GM12878 (cell line): ENCODE measurements at regions not wholly inside any gene's neighbourhood (a gene's known extent, or its start where the extent isn't known, plus 50 kb on each side); places are given as distances from the start of the nearest gene placed in this dataset.

ENCODE experiments used
- ATAC-seq: fragments of 200-7000 bp; cut with Tn5 transposase; 3 replicates; pipeline ENCODE4 v1.9.1; 2020; ENCODE audit warnings: mild to moderate bottlenecking, moderate library complexity
- BruUV-seq: library from RNA; stranded (reverse); fragments of 400-500 nt; replicated peaks from 2 replicates; lab custom pipeline; 2021; lab: Mats Ljungman, UMichigan
- CTCF ChIA-PET: fragments of 300-600 bp; sonication (Branson Sonifier 250); formaldehyde crosslinking; extraction: SDS; loops from one replicate; lab custom pipeline; 2021; ENCODE audit warnings: inconsistent platforms; lab: Yijun Ruan, JAX
- POLR2A ChIA-PET: fragments of 350-600 bp; formaldehyde crosslinking; extraction: SDS; loops from one replicate; lab custom pipeline; 2021; ENCODE audit warnings: inconsistent platforms; lab: Charles Lee
- RAD21 ChIA-PET: fragments of 300-600 bp; sonication (Branson Sonifier 250); formaldehyde crosslinking; loops from one replicate; lab custom pipeline; 2023; ENCODE audit warnings: antibody characterized with exemption; ENCODE audit not compliant: unreplicated experiment; lab: Charles Lee
- SMC1A ChIA-PET: fragments of 300-600 bp; sonication (Branson Sonifier 250); formaldehyde crosslinking; loops from one replicate; lab custom pipeline; 2023; ENCODE audit not compliant: unreplicated experiment, uncharacterized antibody; lab: Charles Lee
- DNase-seq: peaks from one replicate; pipeline ENCODE4 v3.0.0-alpha.2; 2011; ENCODE audit warnings: low read depth, low spot score
- FAIRE-seq: peaks from 3 replicates; lab custom pipeline; 2011; peaks lifted over from hg19 to GRCh38; lab: Jason Lieb, UNC
- H2AFZ ChIP-seq: 2 replicates; pipeline ENCODE4 v1.6.0; 2011; ENCODE audit warnings: low read depth, low read length, control low read depth; ENCODE audit not compliant: control insufficient read depth
- H3K27ac ChIP-seq: 2 replicates; pipeline ENCODE4 v1.5.1; 2011; ENCODE audit warnings: control low read depth; ENCODE audit not compliant: control insufficient read depth, insufficient read depth
- H3K27me3 ChIP-seq, 2 experiments: replicated peaks in 1 of 2; 2 replicates each; pipeline versions ENCODE4 v1.6.0 to v1.6.1; 2011; ENCODE audit warnings: low read length in 1 of 2; ENCODE audit not compliant: control insufficient read depth in 2 of 2, insufficient read depth in 2 of 2
- H3K36me3 ChIP-seq, 2 experiments: 2 replicates each; pipeline ENCODE4 v1.5.1; 2011; ENCODE audit warnings: low read length in 1 of 2; ENCODE audit not compliant: control insufficient read depth in 2 of 2, insufficient read depth in 2 of 2
- H3K4me1 ChIP-seq: 2 replicates; pipeline ENCODE4 v1.6.1; 2011; ENCODE audit warnings: mild to moderate bottlenecking, low read length, moderate library complexity, mixed read lengths; ENCODE audit not compliant: control insufficient read depth, insufficient read depth
- H3K4me2 ChIP-seq: 2 replicates; pipeline ENCODE4 v1.6.0; 2011; ENCODE audit warnings: control low read depth; ENCODE audit not compliant: control insufficient read depth, insufficient read depth
- H3K4me3 ChIP-seq: fragments of 200-600 bp; sonication (generic); 2 replicates; pipeline ENCODE4 v1.5.1; 2016
- H3K79me2 ChIP-seq: 2 replicates; pipeline ENCODE4 v1.6.0; 2011; ENCODE audit warnings: low read length; ENCODE audit not compliant: control insufficient read depth, insufficient read depth
- H3K9ac ChIP-seq: 2 replicates; pipeline ENCODE4 v1.8.0; 2011; ENCODE audit warnings: low read length, control low read depth, mixed read lengths; ENCODE audit not compliant: control insufficient read depth, insufficient read depth
- H3K9me3 ChIP-seq: replicated peaks from 3 replicates; pipeline ENCODE4 v1.5.1; 2011; ENCODE audit warnings: mild to moderate bottlenecking, low read length; ENCODE audit not compliant: control insufficient read depth, insufficient read depth
- H4K20me1 ChIP-seq: 2 replicates; pipeline ENCODE4 v1.6.0; 2011; ENCODE audit not compliant: control insufficient read depth, insufficient read depth
- DPF2 ChIP-seq: fragments of 450-650 bp; IDR thresholded peaks from 2 replicates; pipeline ENCODE4 v1.6.1; 2017; ENCODE audit warnings: mild to moderate bottlenecking
- EP300 ChIP-seq, 2 experiments: fragments of 150-350 bp in 1 of 2; IDR thresholded peaks; 2 replicates each; pipeline ENCODE4 v1.6.1; 2011 to 2012; ENCODE audit warnings: low read depth in 2 of 2, low read length in 2 of 2, borderline replicate concordance in 1 of 2, improper control_type of control experiment in 1 of 2, inconsistent platforms in 1 of 2; ENCODE audit not compliant: control insufficient read depth in 1 of 2
- FOXK2 ChIP-seq: fragments of 450-650 bp; IDR thresholded peaks from 2 replicates; pipeline ENCODE4 v1.6.1; 2017; ENCODE audit warnings: mild to moderate bottlenecking, moderate library complexity
- JUND ChIP-seq: IDR thresholded peaks from 2 replicates; pipeline ENCODE4 v1.6.1; 2012; ENCODE audit warnings: low read depth, mild to moderate bottlenecking, low read length, improper control_type of control experiment, moderate library complexity
- KAT2A ChIP-seq: conservative IDR thresholded peaks from 2 replicates; pipeline ENCODE4 v1.6.1; 2011; ENCODE audit warnings: low read depth, low read length; ENCODE audit not compliant: control insufficient read depth
- MYC ChIP-seq: IDR thresholded peaks from 2 replicates; pipeline ENCODE4 v1.6.1; 2011; ENCODE audit warnings: mild to moderate bottlenecking, low read length, moderate library complexity, inconsistent platforms; ENCODE audit not compliant: insufficient read depth, insufficient replicate concordance, insufficient read length, severe bottlenecking
- NBN ChIP-seq: fragments of 450-650 bp; IDR thresholded peaks from 2 replicates; pipeline ENCODE4 v1.6.1; 2016
- PAX8 ChIP-seq: fragments of 450-650 bp; IDR thresholded peaks from 2 replicates; pipeline ENCODE4 v1.6.1; 2017; ENCODE audit warnings: mild to moderate bottlenecking, moderate library complexity
- PKNOX1 ChIP-seq: fragments of 450-650 bp; IDR thresholded peaks from 2 replicates; pipeline ENCODE4 v1.6.1; 2016; ENCODE audit warnings: mild to moderate bottlenecking
- RB1 ChIP-seq: fragments of 450-650 bp; formaldehyde crosslinking; IDR thresholded peaks from 2 replicates; pipeline ENCODE4 v1.6.1; 2017; ENCODE audit warnings: mild to moderate bottlenecking, borderline replicate concordance
- SUPT20H ChIP-seq: IDR thresholded peaks from 2 replicates; pipeline ENCODE4 v1.6.1; 2011; ENCODE audit warnings: low read depth, mild to moderate bottlenecking, low read length, moderate library complexity, borderline replicate concordance; ENCODE audit not compliant: control insufficient read depth
- TCF7 ChIP-seq: IDR thresholded peaks from 2 replicates; pipeline ENCODE4 v1.6.1; 2014; ENCODE audit warnings: antibody characterized with exemption, borderline replicate concordance
- WRNIP1 ChIP-seq: IDR thresholded peaks from 2 replicates; pipeline ENCODE4 v1.6.1; 2011; ENCODE audit warnings: low read depth, low read length, improper control_type of control experiment, borderline replicate concordance
- ZBED1 ChIP-seq: IDR thresholded peaks from 2 replicates; pipeline ENCODE4 v1.6.1; 2016; ENCODE audit warnings: borderline replicate concordance
- WGBS: methylation state at CpG from one replicate; pipeline ENCODE4 v1.1.6; 2016; ENCODE audit warnings: low lambda C conversion rate; ENCODE audit not compliant: insufficient replicate concordance, insufficient coverage; ENCODE audit errors: missing lambda C conversion rate; 5-methylcytosine and 5-hydroxymethylcytosine counted together
- in situ Hi-C: fragments of 300-500 bp; cut with MboI; formaldehyde crosslinking; loops from 9 replicates; pipeline ENCODE4 v1.14.3; 2018; ENCODE audit warnings: mixed read lengths
- intact Hi-C: fragments of 100-400 bp; cut with micrococcal nuclease; formaldehyde crosslinking; loops from one replicate; pipeline ENCODE4 v1.14.2; 2022; ENCODE audit not compliant: unreplicated experiment
- TF ChIP-seq, protein P1 (sequence below): IDR thresholded peaks from 2 replicates; pipeline ENCODE4 v1.6.1; 2012; ENCODE audit warnings: improper control_type of control experiment, low read depth, low read length; ENCODE audit not compliant: insufficient replicate concordance

GRCh38 chr19:34595683-34596082 lies 81.3 kb downstream of the SCGB2B2 start (continued):
- TF ChIP-seq, protein P1, sequence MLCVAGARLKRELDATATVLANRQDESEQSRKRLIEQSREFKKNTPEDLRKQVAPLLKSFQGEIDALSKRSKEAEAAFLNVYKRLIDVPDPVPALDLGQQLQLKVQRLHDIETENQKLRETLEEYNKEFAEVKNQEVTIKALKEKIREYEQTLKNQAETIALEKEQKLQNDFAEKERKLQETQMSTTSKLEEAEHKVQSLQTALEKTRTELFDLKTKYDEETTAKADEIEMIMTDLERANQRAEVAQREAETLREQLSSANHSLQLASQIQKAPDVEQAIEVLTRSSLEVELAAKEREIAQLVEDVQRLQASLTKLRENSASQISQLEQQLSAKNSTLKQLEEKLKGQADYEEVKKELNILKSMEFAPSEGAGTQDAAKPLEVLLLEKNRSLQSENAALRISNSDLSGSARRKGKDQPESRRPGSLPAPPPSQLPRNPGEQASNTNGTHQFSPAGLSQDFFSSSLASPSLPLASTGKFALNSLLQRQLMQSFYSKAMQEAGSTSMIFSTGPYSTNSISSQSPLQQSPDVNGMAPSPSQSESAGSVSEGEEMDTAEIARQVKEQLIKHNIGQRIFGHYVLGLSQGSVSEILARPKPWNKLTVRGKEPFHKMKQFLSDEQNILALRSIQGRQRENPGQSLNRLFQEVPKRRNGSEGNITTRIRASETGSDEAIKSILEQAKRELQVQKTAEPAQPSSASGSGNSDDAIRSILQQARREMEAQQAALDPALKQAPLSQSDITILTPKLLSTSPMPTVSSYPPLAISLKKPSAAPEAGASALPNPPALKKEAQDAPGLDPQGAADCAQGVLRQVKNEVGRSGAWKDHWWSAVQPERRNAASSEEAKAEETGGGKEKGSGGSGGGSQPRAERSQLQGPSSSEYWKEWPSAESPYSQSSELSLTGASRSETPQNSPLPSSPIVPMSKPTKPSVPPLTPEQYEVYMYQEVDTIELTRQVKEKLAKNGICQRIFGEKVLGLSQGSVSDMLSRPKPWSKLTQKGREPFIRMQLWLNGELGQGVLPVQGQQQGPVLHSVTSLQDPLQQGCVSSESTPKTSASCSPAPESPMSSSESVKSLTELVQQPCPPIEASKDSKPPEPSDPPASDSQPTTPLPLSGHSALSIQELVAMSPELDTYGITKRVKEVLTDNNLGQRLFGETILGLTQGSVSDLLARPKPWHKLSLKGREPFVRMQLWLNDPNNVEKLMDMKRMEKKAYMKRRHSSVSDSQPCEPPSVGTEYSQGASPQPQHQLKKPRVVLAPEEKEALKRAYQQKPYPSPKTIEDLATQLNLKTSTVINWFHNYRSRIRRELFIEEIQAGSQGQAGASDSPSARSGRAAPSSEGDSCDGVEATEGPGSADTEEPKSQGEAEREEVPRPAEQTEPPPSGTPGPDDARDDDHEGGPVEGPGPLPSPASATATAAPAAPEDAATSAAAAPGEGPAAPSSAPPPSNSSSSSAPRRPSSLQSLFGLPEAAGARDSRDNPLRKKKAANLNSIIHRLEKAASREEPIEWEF, result no peak
- TF ChIP-seq DPF2, result no peak
- TF ChIP-seq PKNOX1, result no peak
- TF ChIP-seq RB1, result no peak
- TF ChIP-seq FOXK2, result no peak

GRCh38 chr19:34590228-34590627 lies 86.7 kb downstream of the SCGB2B2 start:
- ChIA-PET RAD21 (no interaction called here), SMC1A (no interaction called here), CTCF (interaction anchor here (1.4 kb wide), 1 partner anchor 50 kb away, joined by 3 read pairs; no protein-coding TSS in a partner anchor), POLR2A (no interaction called here)
- BruUV-seq, result no TSS peak
- Histone ChIP-seq H3K9me3 (no peaks in the 10 kb centered on the region), H3K4me1 (no peaks in the 10 kb centered on the region), H3K36me3 (no peaks in the 10 kb centered on the region), H3K4me3 (no peak overlapping the region), H3K9ac (no peak overlapping the region), H3K27ac (no peak overlapping the region), H3K79me2 (no peaks in the 10 kb centered on the region), H4K20me1 (no peaks in the 10 kb centered on the region), H2AFZ (no peak overlapping the region), H3K27me3 (no peaks in the 10 kb centered on the region), H3K4me2 (no peak overlapping the region)
- 33% methylated on average over 3 of the region's 3 CpGs for WGBS
- in situ Hi-C loops (no loop called here), intact Hi-C loops (no loop called here)
- no peak for ATAC-seq
- no peak for DNase-seq
- FAIRE-seq, result no peak
- TF ChIP-seq SUPT20H, result no peak
- no peak for TF ChIP-seq KAT2A
- TF ChIP-seq PAX8, result no peak
- TF ChIP-seq MYC, result no peak
- TF ChIP-seq ZBED1, result no peak
- no peak for TF ChIP-seq NBN
- TF ChIP-seq EP300 (IDR thresholded peaks at IDR 0.05; ENCODE audit: borderline replicate concordance in 1 of 2, control insufficient read depth in 1 of 2, low read depth in 2 of 2, low read length in 2 of 2), result no peak
- no peak for TF ChIP-seq TCF7
- TF ChIP-seq JUND, result no peak
- TF ChIP-seq WRNIP1, result no peak
